Activated CD4-positive, alpha-beta memory T cell treated with anti-CD3 and anti-CD28 coated beads for 36 hours (primary cell): ENCODE measurements at regions not wholly inside any gene's neighbourhood (a gene's known extent, or its start where the extent isn't known, plus 50 kb on each side); places are given as distances from the start of the nearest gene placed in this dataset.

Source experiments
- CTCF ChIA-PET: fragments of 350-600 bp; sonication (Branson Sonifier 250); formaldehyde crosslinking; loops from one replicate; lab custom pipeline; 2021; ENCODE audit warnings: antibody characterized with exemption, inconsistent platforms; lab: Charles Lee
- POLR2A ChIA-PET: fragments of 350-600 bp; sonication (Branson Sonifier 250); formaldehyde crosslinking; loops from one replicate; lab custom pipeline; 2021; ENCODE audit warnings: antibody characterized with exemption; lab: Charles Lee
- DNase-seq: peaks from one replicate; pipeline ENCODE4 v3.0.0-alpha.2; 2020
- H3K27ac Mint-ChIP-seq: one replicate; pipeline ENCODE4 v1.8.0; 2021; ENCODE audit warnings: mixed read lengths
- H3K27me3 Mint-ChIP-seq: one replicate; pipeline ENCODE4 v1.8.0; 2021; ENCODE audit warnings: mixed read lengths
- H3K36me3 Mint-ChIP-seq: one replicate; pipeline ENCODE4 v1.8.0; 2021; ENCODE audit warnings: mixed read lengths
- H3K4me1 Mint-ChIP-seq: one replicate; pipeline ENCODE4 v1.8.0; 2021; ENCODE audit warnings: low read depth, mixed read lengths
- H3K4me3 Mint-ChIP-seq: one replicate; pipeline ENCODE4 v1.8.0; 2021; ENCODE audit warnings: mild to moderate bottlenecking, mixed read lengths
- H3K9me3 Mint-ChIP-seq: one replicate; pipeline ENCODE4 v1.8.0; 2021; ENCODE audit warnings: mixed read lengths
- intact Hi-C: fragments of 100-400 bp; cut with micrococcal nuclease; formaldehyde crosslinking; loops from one replicate; pipeline ENCODE4 v1.15.1; 2023

- POLR2A ChIA-PET, result no interaction called here
- H3K36me3 Mint-ChIP-seq, result no peaks in the 10 kb centered on the region
- H3K9me3 Mint-ChIP-seq, result peaks cover 2% of the 10 kb centered on the region
- H3K4me1 Mint-ChIP-seq, result no peaks in the 10 kb centered on the region
- no peak overlapping the region for H3K4me3 Mint-ChIP-seq
- no peak overlapping the region for H3K27ac Mint-ChIP-seq
- CTCF ChIA-PET, result no interaction called here
- DNase-seq, result no peak
- intact Hi-C loops, result no loop called here
- no peaks in the 10 kb centered on the region for H3K27me3 Mint-ChIP-seq
Measured at GRCh38 chr6:76701610-76702009, 629.1 kb upstream of the IMPG1 start.

GRCh38 chr6:76697585-76697984, 625.1 kb upstream of the IMPG1 start:
- CTCF ChIA-PET, result no interaction called here
- no peak overlapping the region for H3K4me3 Mint-ChIP-seq
- no peaks in the 10 kb centered on the region for H3K36me3 Mint-ChIP-seq
- H3K4me1 Mint-ChIP-seq, result no peaks in the 10 kb centered on the region
- no peak overlapping the region for H3K27ac Mint-ChIP-seq
- POLR2A ChIA-PET, result no interaction called here
- DNase-seq, result no peak
- no peaks in the 10 kb centered on the region for H3K27me3 Mint-ChIP-seq
- intact Hi-C loops, result no loop called here
- H3K9me3 Mint-ChIP-seq, result peaks cover 2% of the 10 kb centered on the region

GRCh38 chr6:76694795-76695194, 622.3 kb upstream of the IMPG1 start:
- Mint-ChIP-seq H3K27me3 (no peaks in the 10 kb centered on the region), H3K4me3 (no peak overlapping the region), H3K36me3 (no peaks in the 10 kb centered on the region), H3K4me1 (no peaks in the 10 kb centered on the region), H3K27ac (no peak overlapping the region), H3K9me3 (no peaks in the 10 kb centered on the region)
- intact Hi-C loops, result no loop called here
- POLR2A ChIA-PET, result no interaction called here
- CTCF ChIA-PET, result no interaction called here
- no peak for DNase-seq

DNA sequence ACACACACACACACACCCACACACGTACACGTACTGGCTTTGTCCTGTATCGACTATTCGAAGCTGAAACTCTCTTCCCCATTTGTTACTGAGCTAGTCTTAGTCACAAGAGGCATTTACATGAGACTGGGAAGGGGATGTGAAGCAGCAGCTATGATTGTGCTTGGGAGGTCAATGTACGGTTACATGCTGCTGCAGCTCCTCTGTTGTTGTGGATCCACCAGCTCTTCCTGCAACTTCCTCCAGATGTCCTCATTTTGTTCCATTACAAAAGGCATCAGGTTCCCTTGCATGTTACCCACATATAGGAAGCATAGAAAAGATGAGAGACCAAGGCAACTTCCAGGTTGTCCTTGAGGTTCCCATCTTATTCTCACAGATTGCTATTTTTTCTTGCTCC, 612.4 kb upstream of the IMPG1 start:
- intact Hi-C loops, result no loop called here

GRCh38 chr6:76683985-76684384, 611.5 kb upstream of the IMPG1 start:
- H3K27ac Mint-ChIP-seq, result no peak overlapping the region
- no peaks in the 10 kb centered on the region for H3K36me3 Mint-ChIP-seq
- H3K27me3 Mint-ChIP-seq, result no peaks in the 10 kb centered on the region
- intact Hi-C loops, result no loop called here
- H3K4me3 Mint-ChIP-seq, result no peak overlapping the region
- H3K9me3 Mint-ChIP-seq, result peaks cover 19% of the 10 kb centered on the region
- no peak for DNase-seq
- ChIA-PET POLR2A (no interaction called here), CTCF (no interaction called here)
- H3K4me1 Mint-ChIP-seq, result no peaks in the 10 kb centered on the region

More for the DNA sequence above, 612.4 kb upstream of the IMPG1 start:
- Mint-ChIP-seq H3K4me1 (no peaks in the 10 kb centered on the region), H3K9me3 (peaks cover 21% of the 10 kb centered on the region), H3K27ac (no peak overlapping the region), H3K4me3 (no peak overlapping the region), H3K27me3 (no peaks in the 10 kb centered on the region), H3K36me3 (no peaks in the 10 kb centered on the region)
- no peak for DNase-seq
- CTCF ChIA-PET, result no interaction called here
- POLR2A ChIA-PET, result no interaction called here

DNA sequence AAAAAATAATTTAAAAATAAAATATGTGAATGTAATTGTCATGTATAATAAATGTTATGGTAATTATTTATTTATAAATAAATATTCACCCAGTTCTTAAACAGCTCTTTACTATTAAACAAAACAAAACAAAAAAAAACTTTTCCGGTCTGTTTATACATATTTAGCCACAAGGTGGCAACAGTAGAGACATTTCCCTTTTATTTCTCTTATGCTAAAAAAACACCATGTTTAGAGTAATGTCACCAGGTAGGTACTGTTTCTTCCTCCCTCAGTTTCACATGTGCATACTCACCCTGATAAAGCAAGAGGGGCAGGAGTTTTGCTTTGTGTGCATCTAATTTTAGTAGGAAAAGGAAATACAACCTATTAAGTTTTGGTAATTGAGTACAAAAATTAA, 610.4 kb upstream of the IMPG1 start:
- Mint-ChIP-seq H3K36me3 (no peaks in the 10 kb centered on the region), H3K9me3 (peaks cover 12% of the 10 kb centered on the region), H3K4me3 (no peak overlapping the region)

DNA sequence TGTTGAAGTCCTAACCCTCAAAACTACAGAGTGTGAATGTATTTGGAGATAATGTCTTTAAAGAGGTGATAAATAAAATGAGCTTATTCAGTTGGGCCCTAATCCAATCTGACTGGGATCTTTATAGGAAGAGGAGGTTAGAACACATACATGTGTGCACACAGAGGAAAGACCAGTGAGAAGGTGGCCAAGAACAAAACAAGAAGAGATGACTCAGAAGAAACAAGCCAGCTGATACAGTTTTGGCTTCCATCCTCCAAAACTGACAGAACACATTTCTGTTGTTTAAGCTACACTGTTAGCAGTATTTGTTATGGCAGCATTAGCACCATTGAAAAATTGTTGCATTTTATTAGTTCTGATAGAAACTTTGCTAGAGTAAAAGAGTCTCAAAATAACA, 609.3 kb upstream of the IMPG1 start:
- Mint-ChIP-seq H3K4me1 (no peaks in the 10 kb centered on the region), H3K36me3 (no peaks in the 10 kb centered on the region), H3K27ac (no peak overlapping the region), H3K27me3 (no peaks in the 10 kb centered on the region), H3K4me3 (no peak overlapping the region), H3K9me3 (peaks cover 5% of the 10 kb centered on the region)
- CTCF ChIA-PET, result no interaction called here
- POLR2A ChIA-PET, result no interaction called here
- intact Hi-C loops, result no loop called here
- DNase-seq, result no peak

More for the DNA sequence above, 610.4 kb upstream of the IMPG1 start:
- Mint-ChIP-seq H3K27me3 (no peaks in the 10 kb centered on the region), H3K4me1 (no peaks in the 10 kb centered on the region), H3K27ac (no peak overlapping the region)
- POLR2A ChIA-PET, result no interaction called here
- DNase-seq, result no peak
- CTCF ChIA-PET, result no interaction called here
- intact Hi-C loops, result no loop called here

DNA sequence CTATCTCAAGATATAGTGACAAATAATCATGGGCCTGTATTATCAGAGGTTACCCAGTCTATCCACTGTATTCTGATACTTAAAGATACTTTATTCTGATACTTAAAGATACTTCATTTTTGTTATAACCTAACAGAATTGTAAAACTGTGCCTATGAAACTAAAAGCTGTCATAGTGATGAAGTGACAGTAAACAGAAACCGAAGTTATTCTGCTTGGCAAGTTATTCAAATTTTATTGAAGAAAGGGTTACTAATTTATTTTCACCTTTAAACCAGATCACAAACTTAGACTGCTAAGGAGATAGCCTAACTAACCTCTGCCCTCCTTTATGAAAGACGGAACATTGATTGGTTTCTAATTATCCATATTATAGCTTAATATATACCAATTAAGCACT, 604.6 kb upstream of the IMPG1 start:
- H3K27me3 Mint-ChIP-seq, result no peaks in the 10 kb centered on the region
- no peaks in the 10 kb centered on the region for H3K9me3 Mint-ChIP-seq
- H3K27ac Mint-ChIP-seq, result no peak overlapping the region
- ChIA-PET POLR2A (no interaction called here), CTCF (no interaction called here)
- no peaks in the 10 kb centered on the region for H3K4me1 Mint-ChIP-seq
- no peak overlapping the region for H3K4me3 Mint-ChIP-seq
- no peaks in the 10 kb centered on the region for H3K36me3 Mint-ChIP-seq
- intact Hi-C loops, result no loop called here
- DNase-seq, result no peak

DNA sequence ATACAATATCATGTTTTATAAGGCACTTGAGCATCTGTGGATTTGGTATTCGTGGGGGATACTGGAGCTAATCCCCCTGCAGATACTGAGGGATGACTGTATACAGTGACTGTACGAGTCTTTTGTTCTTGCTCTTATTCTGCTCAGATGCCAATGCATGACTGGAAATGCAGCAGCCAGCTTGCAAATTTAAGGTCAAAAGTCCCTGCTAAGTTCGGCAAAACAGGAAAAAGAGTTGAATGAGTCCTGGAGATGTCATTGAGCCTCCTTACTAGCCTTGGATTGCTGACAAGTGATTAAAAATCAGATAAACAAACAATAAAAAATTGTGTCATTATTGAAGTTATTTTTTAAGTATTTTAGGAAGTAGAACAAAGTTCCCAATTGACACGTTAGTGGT, 599.3 kb upstream of the IMPG1 start:
- POLR2A ChIA-PET, result no interaction called here
- no peaks in the 10 kb centered on the region for H3K36me3 Mint-ChIP-seq
- no peaks in the 10 kb centered on the region for H3K4me1 Mint-ChIP-seq
- no peak overlapping the region for H3K27ac Mint-ChIP-seq
- H3K4me3 Mint-ChIP-seq, result no peak overlapping the region
- H3K27me3 Mint-ChIP-seq, result no peaks in the 10 kb centered on the region
- intact Hi-C loops, result no loop called here
- peaks cover 7% of the 10 kb centered on the region for H3K9me3 Mint-ChIP-seq
- CTCF ChIA-PET, result no interaction called here
- DNase-seq, result no peak

DNA sequence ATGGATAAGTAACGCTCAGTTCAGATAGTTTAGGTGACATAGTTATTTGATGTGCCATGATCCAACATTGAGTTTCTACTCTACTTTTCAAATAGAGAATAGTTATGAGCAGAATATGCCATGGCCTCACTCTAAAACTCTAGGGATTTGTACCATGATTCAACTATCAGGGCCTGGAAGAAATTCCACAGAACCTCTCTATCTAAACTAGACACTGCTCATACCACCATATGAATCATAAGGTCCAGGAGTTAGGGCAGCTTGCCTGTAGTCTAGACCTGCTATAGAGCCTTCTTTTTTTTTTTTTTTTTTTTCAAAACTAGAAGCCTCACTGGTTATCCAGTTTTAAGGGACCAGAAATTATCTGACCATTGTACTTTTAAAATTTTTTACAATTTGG, 571.8 kb upstream of the IMPG1 start:
- Mint-ChIP-seq H3K9me3 (peaks cover 14% of the 10 kb centered on the region), H3K27me3 (no peaks in the 10 kb centered on the region), H3K36me3 (no peaks in the 10 kb centered on the region), H3K4me1 (no peaks in the 10 kb centered on the region), H3K4me3 (no peak overlapping the region), H3K27ac (no peak overlapping the region)
- DNase-seq, result no peak
- ChIA-PET POLR2A (no interaction called here), CTCF (no interaction called here)
- intact Hi-C loops, result no loop called here

GRCh38 chr6:76639941-76640340, 567.5 kb upstream of the IMPG1 start:
- intact Hi-C loops, result no loop called here
- ChIA-PET CTCF (no interaction called here), POLR2A (no interaction called here)
- no peak for DNase-seq
- Mint-ChIP-seq H3K27ac (no peak overlapping the region), H3K4me3 (no peak overlapping the region), H3K9me3 (peaks cover 8% of the 10 kb centered on the region), H3K4me1 (no peaks in the 10 kb centered on the region), H3K36me3 (no peaks in the 10 kb centered on the region), H3K27me3 (no peaks in the 10 kb centered on the region)

DNA sequence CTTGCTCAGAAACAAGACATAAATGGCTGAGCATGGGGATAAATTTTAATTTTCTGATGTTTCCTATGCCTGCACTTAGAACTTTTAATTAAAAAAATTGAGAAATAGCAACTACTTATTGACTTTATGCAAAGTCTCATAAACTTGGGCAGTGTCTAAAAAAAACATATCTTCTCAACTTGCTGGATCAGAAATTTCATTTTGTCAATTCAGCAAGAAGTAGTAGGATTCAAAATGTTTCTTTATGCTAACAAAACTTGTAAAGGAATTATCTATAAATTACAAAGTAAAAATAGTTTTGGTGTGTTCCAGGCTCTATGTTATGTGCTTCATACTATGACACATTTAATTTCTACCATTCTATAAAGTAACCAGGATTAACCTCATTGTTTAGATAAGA, 562.2 kb upstream of the IMPG1 start:
- POLR2A ChIA-PET, result no interaction called here
- no peaks in the 10 kb centered on the region for H3K36me3 Mint-ChIP-seq
- H3K4me1 Mint-ChIP-seq, result no peaks in the 10 kb centered on the region
- H3K27me3 Mint-ChIP-seq, result no peaks in the 10 kb centered on the region
- no peak for DNase-seq
- no peak overlapping the region for H3K4me3 Mint-ChIP-seq
- intact Hi-C loops, result no loop called here
- H3K9me3 Mint-ChIP-seq, result no peaks in the 10 kb centered on the region
- CTCF ChIA-PET, result no interaction called here
- H3K27ac Mint-ChIP-seq, result no peak overlapping the region

GRCh38 chr6:76633259-76633658, 560.8 kb upstream of the IMPG1 start:
- Mint-ChIP-seq H3K4me1 (no peaks in the 10 kb centered on the region), H3K36me3 (no peaks in the 10 kb centered on the region), H3K27ac (no peak overlapping the region), H3K4me3 (no peak overlapping the region), H3K27me3 (no peaks in the 10 kb centered on the region), H3K9me3 (no peaks in the 10 kb centered on the region)
- DNase-seq, result no peak
- intact Hi-C loops, result no loop called here
- CTCF ChIA-PET, result no interaction called here
- POLR2A ChIA-PET, result no interaction called here

DNA sequence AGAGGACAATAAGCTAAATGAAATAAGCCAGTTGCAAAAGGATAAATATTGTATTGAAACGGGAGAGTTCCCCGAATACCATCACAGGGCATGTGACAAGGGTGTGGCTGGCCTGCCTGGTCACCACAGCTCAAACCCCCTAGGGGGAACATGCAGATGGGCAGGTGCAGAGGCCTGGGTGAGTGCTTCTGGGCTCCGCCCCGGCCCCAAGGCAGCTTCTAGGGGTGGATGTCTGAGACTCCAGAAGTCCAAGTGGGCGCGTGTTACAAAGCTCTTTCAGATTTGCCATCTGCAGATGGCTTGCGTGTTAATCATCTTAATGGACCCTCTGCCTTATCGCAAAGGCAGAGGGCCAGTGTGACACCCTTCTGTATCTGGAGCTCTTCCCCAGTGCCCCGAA, 559.2 kb upstream of the IMPG1 start:
- Mint-ChIP-seq H3K4me1 (no peaks in the 10 kb centered on the region), H3K36me3 (no peaks in the 10 kb centered on the region), H3K27me3 (no peaks in the 10 kb centered on the region), H3K27ac (no peak overlapping the region), H3K4me3 (no peak overlapping the region), H3K9me3 (peaks cover 4% of the 10 kb centered on the region)
- CTCF ChIA-PET, result no interaction called here
- no peak for DNase-seq
- POLR2A ChIA-PET, result no interaction called here
- intact Hi-C loops, result no loop called here
